Glutamatergic neuron (in vitro differentiated cells): ENCODE measurements at regions not wholly inside any gene's neighbourhood (a gene's known extent, or its start where the extent isn't known, plus 50 kb on each side); places are given as distances from the start of the nearest gene placed in this dataset.
A peak's percentile ranks its signal among the peaks of the same experiment; 100 is the strongest.

Source experiments
- DNase-seq: peaks from one replicate; pipeline ENCODE4 v3.0.0; 2022
- H3K27ac Mint-ChIP-seq: one replicate; pipeline ENCODE4 v1.8.0; 2020; ENCODE audit warnings: mild to moderate bottlenecking, mixed read lengths, inconsistent platforms; ENCODE audit not compliant: unreplicated experiment
- H3K27me3 Mint-ChIP-seq: one replicate; pipeline ENCODE4 v1.8.0; 2020; ENCODE audit warnings: mild to moderate bottlenecking, moderate library complexity, mixed read lengths, inconsistent platforms; ENCODE audit not compliant: unreplicated experiment
- H3K36me3 Mint-ChIP-seq: one replicate; pipeline ENCODE4 v1.8.0; 2020; ENCODE audit warnings: mild to moderate bottlenecking, mixed read lengths, inconsistent platforms; ENCODE audit not compliant: unreplicated experiment
- H3K4me1 Mint-ChIP-seq: one replicate; pipeline ENCODE4 v1.8.0; 2020; ENCODE audit warnings: mild to moderate bottlenecking, low read depth, mixed read lengths, inconsistent platforms; ENCODE audit not compliant: unreplicated experiment
- H3K4me3 Mint-ChIP-seq: one replicate; pipeline ENCODE4 v1.8.0; 2020; ENCODE audit warnings: mild to moderate bottlenecking, mixed read lengths, inconsistent platforms; ENCODE audit not compliant: unreplicated experiment
- H3K9me3 Mint-ChIP-seq: one replicate; pipeline ENCODE4 v1.8.0; 2020; ENCODE audit warnings: mild to moderate bottlenecking, moderate library complexity, mixed read lengths, inconsistent platforms; ENCODE audit not compliant: unreplicated experiment
- TF ChIP-seq, protein P1 (sequence below): fragments of 200-600 bp; sonication (generic); IDR thresholded peaks from one replicate; pipeline ENCODE4 v1.5.0; 2021; ENCODE audit not compliant: partially characterized antibody, unreplicated experiment

DNA sequence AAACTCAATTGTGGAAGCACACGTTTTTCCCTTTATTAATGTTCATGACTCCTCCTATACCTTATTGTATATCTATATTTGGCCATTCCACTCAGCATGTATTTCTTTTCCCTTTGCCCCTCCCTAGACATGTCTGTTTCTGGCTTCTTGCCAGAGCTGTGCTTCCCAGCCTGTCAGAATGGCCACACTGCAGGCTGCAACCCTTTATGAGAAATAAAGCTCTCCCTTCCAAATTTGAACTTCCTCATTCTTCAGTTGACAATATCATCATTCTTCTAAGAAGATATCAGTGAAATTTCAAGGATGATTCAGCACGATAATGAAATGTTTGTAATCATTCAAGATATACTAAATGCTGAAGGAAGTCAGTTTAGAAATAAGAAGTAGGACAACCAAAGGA is 107.6 kb upstream of the PRSS3 start:
- H3K4me1 Mint-ChIP-seq, result peaks cover 11% of the 10 kb centered on the region

DNA sequence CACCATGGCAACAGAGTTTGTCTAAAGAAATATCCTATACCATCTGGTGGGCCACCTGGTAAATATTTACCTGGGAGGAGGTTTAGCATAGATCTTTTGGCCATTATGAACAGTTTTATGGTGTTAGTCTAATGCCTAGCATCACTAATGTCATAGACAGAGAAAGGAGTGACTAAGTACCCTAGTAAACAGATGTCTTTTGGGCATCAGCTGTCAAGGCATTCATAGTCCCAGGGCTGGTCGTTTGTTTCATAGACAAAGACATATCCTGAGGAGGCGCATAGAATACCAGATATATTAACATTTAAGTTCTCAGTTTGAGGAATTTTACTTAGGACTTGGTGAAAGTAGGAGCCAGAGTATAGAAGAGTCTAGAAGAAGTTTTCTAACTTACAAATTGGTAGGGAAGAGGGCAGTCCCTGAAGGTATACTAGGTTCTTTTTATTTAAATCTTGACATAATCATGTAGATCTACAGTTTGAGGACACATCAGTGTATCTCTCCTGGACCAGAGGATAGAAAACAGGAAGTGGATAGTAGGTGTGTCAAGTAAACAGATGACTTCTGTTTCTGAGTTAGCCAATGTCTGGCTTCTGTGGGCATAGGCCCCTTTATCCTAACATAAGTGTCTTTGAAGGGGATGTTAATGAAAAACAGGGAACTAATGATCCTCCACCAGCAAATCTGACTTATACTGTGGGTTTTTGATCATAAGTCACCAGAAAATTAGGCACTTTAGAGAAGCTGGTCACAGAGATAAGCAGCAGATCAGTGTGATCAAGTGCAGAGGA is 105.0 kb upstream of the PRSS3 start:
- Mint-ChIP-seq H3K36me3 (no peaks in the 10 kb centered on the region), H3K27ac (no peak overlapping the region), H3K4me1 (peaks cover 11% of the 10 kb centered on the region), H3K9me3 (no peaks in the 10 kb centered on the region), H3K4me3 (no peak overlapping the region), H3K27me3 (no peaks in the 10 kb centered on the region)
- TF ChIP-seq, protein P1, sequence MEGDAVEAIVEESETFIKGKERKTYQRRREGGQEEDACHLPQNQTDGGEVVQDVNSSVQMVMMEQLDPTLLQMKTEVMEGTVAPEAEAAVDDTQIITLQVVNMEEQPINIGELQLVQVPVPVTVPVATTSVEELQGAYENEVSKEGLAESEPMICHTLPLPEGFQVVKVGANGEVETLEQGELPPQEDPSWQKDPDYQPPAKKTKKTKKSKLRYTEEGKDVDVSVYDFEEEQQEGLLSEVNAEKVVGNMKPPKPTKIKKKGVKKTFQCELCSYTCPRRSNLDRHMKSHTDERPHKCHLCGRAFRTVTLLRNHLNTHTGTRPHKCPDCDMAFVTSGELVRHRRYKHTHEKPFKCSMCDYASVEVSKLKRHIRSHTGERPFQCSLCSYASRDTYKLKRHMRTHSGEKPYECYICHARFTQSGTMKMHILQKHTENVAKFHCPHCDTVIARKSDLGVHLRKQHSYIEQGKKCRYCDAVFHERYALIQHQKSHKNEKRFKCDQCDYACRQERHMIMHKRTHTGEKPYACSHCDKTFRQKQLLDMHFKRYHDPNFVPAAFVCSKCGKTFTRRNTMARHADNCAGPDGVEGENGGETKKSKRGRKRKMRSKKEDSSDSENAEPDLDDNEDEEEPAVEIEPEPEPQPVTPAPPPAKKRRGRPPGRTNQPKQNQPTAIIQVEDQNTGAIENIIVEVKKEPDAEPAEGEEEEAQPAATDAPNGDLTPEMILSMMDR, result no peak
- no peak for DNase-seq

More for the DNA sequence above, 107.6 kb upstream of the PRSS3 start:
- Mint-ChIP-seq H3K9me3 (no peaks in the 10 kb centered on the region), H3K36me3 (no peaks in the 10 kb centered on the region), H3K27me3 (no peaks in the 10 kb centered on the region), H3K27ac (peak overlapping the region; percentile 6), H3K4me3 (no peak overlapping the region)
- no peak for DNase-seq
- TF ChIP-seq, protein P1, result no peak

DNA sequence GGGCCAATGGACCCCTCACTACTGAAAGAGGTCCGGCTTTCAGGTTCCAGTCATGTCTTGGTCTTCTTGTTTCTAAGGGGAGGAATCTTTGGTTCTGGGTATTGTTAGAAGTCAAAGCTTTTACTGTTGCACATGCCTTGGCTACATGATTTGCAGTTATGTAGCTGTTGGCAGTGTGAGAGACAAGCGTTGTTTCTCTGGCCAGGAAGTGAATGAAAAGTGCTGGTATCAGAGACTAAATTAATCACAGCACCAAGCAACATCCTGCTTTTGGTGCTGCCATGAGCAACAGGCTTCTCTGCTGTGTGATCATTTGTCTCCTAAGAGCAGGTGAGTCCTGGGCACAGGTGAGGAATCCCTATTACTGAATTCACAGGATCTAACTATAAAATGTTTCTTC is 100.1 kb upstream of the PRSS3 start:
- TF ChIP-seq, protein P1, result no peak
- Mint-ChIP-seq H3K4me1 (no peaks in the 10 kb centered on the region), H3K9me3 (no peaks in the 10 kb centered on the region), H3K27ac (no peak overlapping the region), H3K36me3 (no peaks in the 10 kb centered on the region), H3K4me3 (no peak overlapping the region), H3K27me3 (no peaks in the 10 kb centered on the region)
- no peak for DNase-seq

DNA sequence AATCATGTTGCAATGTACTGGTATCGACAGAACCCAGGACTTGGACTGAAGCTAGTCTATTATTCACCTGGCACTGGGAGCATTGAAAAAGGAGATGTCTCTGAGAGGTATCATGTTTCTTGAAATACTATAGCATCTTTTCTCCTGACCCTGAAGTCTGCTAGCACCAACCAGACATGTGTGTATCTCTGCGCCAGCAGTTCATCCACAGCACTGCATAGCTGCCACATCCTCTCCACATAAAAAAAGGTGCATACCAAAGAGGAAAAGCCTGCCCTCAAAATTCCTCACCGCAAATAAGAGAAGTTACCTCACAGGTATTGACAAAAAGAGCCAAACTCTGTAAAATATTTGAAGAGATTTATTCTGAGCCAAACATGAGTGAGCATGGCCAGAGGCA is 99.5 kb upstream of the PRSS3 start:
- no peaks in the 10 kb centered on the region for H3K27me3 Mint-ChIP-seq
- H3K27ac Mint-ChIP-seq, result no peak overlapping the region
- TF ChIP-seq, protein P1, result no peak
- no peaks in the 10 kb centered on the region for H3K9me3 Mint-ChIP-seq
- DNase-seq, result no peak
- H3K4me1 Mint-ChIP-seq, result no peaks in the 10 kb centered on the region
- no peaks in the 10 kb centered on the region for H3K36me3 Mint-ChIP-seq
- no peak overlapping the region for H3K4me3 Mint-ChIP-seq

DNA sequence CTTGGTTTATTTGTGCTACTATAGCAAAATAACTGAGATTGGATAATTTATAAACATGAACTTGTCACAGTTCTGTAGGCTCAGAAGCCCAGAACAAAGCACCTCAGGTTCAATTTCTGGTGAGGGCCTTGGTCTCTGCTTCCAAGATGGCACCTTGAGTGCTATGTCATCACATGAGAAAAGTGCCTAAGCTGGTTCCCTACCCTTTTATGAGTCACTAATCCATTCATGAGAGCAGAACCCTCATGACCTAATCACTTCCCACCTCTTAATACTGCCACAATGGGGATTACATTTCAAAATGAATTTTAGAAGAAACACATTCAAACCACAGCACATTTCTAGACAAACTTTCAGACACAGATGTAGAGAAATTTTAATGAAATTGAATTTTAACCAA is 98.2 kb upstream of the PRSS3 start:
- TF ChIP-seq, protein P1, result no peak

More for the DNA sequence above, 98.2 kb upstream of the PRSS3 start:
- no peaks in the 10 kb centered on the region for H3K9me3 Mint-ChIP-seq
- no peak for DNase-seq
- no peaks in the 10 kb centered on the region for H3K36me3 Mint-ChIP-seq
- H3K4me1 Mint-ChIP-seq, result no peaks in the 10 kb centered on the region
- H3K27me3 Mint-ChIP-seq, result no peaks in the 10 kb centered on the region
- no peak overlapping the region for H3K4me3 Mint-ChIP-seq
- no peak overlapping the region for H3K27ac Mint-ChIP-seq
